Thymus (tissue), 11 donors: ENCODE measurements at regions not wholly inside any gene's neighbourhood (a gene's known extent, or its start where the extent isn't known, plus 50 kb on each side); places are given as distances from the start of the nearest gene placed in this dataset.
"Not testable (repeated sequence)": the region's sequence is repeated elsewhere in the genome, so short reads cannot be mapped to it uniquely, and the experiment has no call there.

Source experiments
- DNase-seq, 9 donors: peaks; one replicate each; pipeline ENCODE4 v3.0.0-alpha.2; 2013; ENCODE audit warnings: low spot score in 9 of 9, low read depth in 6 of 9, missing footprints in 1 of 9
- H3K27ac ChIP-seq, 2 donors: one replicate each; pipeline ENCODE4 v1.5.1; 2013; ENCODE audit warnings: control low read depth in 1 of 2, low read depth in 1 of 2, low read length in 1 of 2, mild to moderate bottlenecking in 1 of 2, moderate library complexity in 1 of 2
- H3K27me3 ChIP-seq, 2 donors: one replicate each; pipeline ENCODE4 v1.5.1; 2013; ENCODE audit warnings: low read length in 1 of 2; ENCODE audit not compliant: control insufficient read depth in 2 of 2, insufficient read depth in 1 of 2
- H3K36me3 ChIP-seq, 2 donors: one replicate each; pipeline ENCODE4 v1.5.1; 2013; ENCODE audit warnings: low read length in 1 of 2, mild to moderate bottlenecking in 1 of 2, moderate library complexity in 1 of 2; ENCODE audit not compliant: control insufficient read depth in 2 of 2, insufficient read depth in 2 of 2
- H3K4me1 ChIP-seq, 2 donors: one replicate each; pipeline ENCODE4 v1.5.1; 2013; ENCODE audit warnings: low read length in 2 of 2; ENCODE audit not compliant: control insufficient read depth in 2 of 2, insufficient read depth in 2 of 2
- H3K4me3 ChIP-seq, 2 donors: one replicate each; pipeline ENCODE4 v1.5.1; 2013; ENCODE audit warnings: low read length in 2 of 2, control low read depth in 1 of 2, mild to moderate bottlenecking in 1 of 2
- H3K9me3 ChIP-seq, 2 donors: one replicate each; pipeline ENCODE4 v1.5.1; 2013; ENCODE audit warnings: low read length in 1 of 2, mild to moderate bottlenecking in 1 of 2; ENCODE audit not compliant: control insufficient read depth in 2 of 2, insufficient read depth in 1 of 2
- WGBS: extraction: QIAGEN DNeasy Blood & Tissue Kit; methylation state at CpG from one replicate; pipeline ENCODE4 v1.1.7; 2013; 5-methylcytosine and 5-hydroxymethylcytosine counted together
- donor health status: healthy.

DNA sequence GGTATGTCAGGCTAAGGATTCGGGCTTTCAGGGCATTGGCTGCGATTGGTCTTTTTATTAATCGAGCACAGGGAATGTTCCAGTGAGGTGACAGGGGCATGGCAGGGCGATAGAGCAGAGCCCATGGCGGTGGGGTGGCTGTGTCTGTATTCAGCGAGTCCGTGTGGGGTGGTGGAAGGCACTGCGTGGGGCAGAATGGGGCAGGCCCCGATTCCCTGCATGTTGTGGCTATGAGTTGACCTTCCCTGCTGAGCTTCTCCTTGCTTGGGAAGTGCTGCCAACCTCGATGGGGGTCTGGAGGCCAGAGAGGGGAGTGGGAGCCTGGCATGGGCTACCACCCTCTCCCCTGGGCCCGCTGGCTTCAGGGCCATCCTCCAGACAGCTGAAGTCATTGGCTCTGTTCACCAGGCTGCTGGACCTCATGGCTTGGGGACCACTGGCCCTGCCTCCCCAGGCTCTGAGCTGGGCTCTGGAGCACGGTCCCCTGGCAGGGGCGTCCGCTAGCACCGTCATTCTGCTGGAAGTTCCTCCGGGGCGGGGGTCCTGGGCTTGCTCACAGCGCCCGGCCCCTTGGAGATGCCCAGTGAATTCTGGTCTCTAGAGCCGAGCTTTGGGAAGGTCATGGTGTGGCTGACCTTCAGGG lies 92.1 kb downstream of the NPIPB11 start:
- no peak overlapping the region for H3K27ac ChIP-seq

DNA sequence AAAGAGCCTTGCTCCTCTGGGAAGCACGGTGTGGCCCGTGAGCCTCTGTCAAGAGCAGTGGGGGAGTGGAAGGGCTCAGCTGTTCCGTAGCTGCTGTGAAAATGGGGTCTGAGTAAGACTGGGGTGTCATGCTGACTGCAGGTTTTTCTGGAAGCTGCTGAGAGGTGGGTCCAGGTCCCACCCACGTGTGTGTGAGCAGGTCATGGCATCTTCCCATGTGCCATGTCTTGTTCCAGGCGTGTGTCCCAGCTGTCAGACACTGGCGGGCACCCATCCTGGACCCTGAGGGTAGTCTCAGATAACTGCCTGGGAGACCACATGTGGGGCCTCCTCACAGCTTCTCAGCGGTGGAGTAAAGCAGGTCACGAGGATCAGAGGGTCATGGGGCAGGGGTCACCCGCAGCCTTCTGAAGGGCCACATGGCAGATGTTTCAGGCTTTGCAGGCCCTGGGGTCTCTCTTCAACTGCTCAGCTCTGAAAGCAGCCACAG lies 92.9 kb downstream of the NPIPB11 start:
- Histone ChIP-seq H3K4me3 (no peak overlapping the region), H3K9me3 (no peaks in the 10 kb centered on the region), H3K36me3 (no peaks in the 10 kb centered on the region), H3K27me3 (no peaks in the 10 kb centered on the region), H3K27ac (no peak overlapping the region), H3K4me1 (peaks cover 4 to 32% of the 10 kb centered on the region in 2 donors)
- no peak for DNase-seq
- 97% methylated on average over 9 of the region's 9 CpGs for WGBS

More for the DNA sequence above, 92.1 kb downstream of the NPIPB11 start:
- no peak for DNase-seq
- WGBS = 98% methylated on average over 20 of the region's 20 CpGs
- Histone ChIP-seq H3K4me1 (peaks cover 4 to 35% of the 10 kb centered on the region in 2 donors), H3K36me3 (no peaks in the 10 kb centered on the region), H3K27me3 (no peaks in the 10 kb centered on the region), H3K4me3 (no peak overlapping the region), H3K9me3 (no peaks in the 10 kb centered on the region)

DNA sequence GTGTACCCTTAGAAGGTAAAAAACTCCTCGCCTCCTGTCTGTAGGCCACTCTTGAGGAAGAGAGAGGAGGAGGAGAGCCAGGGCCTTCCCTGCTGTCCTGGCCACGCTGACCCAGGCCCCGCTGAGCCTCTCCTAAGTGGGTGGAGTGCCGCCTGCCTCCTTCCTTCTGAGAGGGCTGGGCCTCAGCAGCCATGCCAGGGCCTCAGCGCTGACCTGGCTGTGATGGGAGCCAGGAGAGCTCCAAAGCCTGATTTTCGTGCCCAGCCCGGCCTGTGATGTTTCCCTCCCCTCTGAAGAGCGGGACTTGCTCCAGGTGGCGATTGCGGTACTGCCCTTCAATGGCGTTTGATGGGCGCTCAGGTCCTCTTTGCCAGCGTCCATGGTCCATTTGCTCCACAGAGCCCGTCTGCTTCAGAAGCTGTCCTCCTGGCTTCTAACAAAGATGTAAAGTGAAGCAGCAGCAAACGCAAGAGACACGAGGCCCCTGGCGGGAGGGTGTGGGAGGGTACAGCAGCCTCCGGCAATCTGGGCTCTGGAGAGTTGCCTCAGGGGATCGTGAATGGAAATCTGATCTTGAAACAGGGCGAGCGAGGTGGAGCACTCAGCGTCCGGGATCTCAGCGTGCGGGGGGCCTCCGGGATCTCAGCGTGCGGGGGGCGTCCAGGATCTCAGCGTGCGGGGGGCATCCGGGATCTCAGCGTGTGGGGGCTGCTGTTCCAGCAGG lies 93.5 kb downstream of the NPIPB11 start:
- Histone ChIP-seq H3K4me3 (no peak overlapping the region), H3K36me3 (no peaks in the 10 kb centered on the region), H3K9me3 (no peaks in the 10 kb centered on the region), H3K27me3 (no peaks in the 10 kb centered on the region), H3K27ac (no peak overlapping the region), H3K4me1 (peaks cover 4 to 27% of the 10 kb centered on the region in 2 donors)
- DNase-seq = no peak
- 97% methylated on average over 33 of the region's 33 CpGs for WGBS

DNA sequence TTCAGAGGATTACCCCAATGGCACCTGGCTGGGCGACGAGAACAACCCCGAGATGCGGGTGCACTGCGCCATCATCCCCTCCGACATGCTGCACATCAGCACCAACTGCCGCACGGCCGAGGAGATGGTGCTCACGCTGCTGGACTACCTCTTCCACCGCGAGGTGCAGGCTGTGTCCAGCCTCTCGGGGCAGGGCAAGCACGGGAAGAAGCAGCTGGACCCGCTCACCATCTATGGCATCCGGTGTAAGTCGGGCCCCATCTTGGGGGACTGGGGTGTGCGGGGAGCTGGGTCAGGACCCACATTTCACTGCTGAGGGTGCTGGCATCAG lies 94.2 kb downstream of the NPIPB11 start:
- H3K27me3 ChIP-seq, H3K4me3 ChIP-seq, H3K9me3 ChIP-seq, DNase-seq, H3K36me3 ChIP-seq, H3K27ac ChIP-seq: not testable (repeated sequence)
- H3K4me1 ChIP-seq = peaks cover 4 to 22% of the 10 kb centered on the region in 2 donors
- WGBS = 98% methylated on average over 18 of the region's 18 CpGs

DNA sequence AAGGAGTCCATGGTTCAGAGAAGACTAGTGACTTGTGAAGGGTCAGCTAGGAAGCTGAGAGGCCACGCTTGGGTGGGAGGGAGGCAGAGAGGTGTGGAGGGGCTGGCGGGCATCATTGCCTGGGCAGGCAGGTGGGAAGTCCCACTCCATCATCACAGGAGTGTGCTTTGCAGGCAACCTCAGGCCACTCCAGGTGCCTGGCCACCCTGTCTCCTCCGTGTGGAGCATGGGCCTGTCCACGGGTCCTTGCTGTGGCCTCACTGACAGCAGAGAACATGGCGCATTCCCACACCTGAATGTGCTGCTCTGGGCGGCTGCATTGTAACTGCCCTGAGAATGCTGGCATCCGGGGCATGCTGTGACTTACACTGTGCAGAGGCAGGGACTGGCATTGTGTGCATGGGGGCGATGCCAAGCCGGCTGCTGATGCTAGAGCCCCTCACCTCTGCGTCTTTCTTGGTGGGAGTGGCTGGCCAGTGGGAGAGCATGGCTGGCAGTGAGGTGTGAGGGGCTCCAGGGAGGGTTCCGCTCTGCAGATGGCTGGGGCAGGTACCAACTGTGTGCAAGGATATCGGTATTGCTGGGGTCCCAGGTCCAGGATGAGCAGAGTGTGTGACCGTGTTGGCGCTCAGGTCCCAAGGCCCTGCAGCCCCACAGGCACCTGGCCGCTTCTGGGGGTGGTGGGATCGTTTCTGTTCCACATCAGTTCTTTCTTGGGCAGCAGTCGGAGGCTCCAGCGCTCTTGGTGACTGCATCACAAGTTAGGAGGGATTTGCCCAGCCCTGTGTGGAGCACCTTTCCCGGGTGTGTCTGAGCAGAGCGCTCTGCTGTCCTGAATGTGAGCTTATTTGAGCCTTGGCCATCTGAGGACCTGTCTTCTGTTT lies 94.8 kb downstream of the NPIPB11 start:
- WGBS = 97% methylated on average over 20 of the region's 20 CpGs
- Histone ChIP-seq H3K9me3 (no peaks in the 10 kb centered on the region), H3K4me1 (peaks cover 4 to 15% of the 10 kb centered on the region in 2 donors), H3K27me3 (no peaks in the 10 kb centered on the region), H3K36me3 (no peaks in the 10 kb centered on the region), H3K4me3 (no peak overlapping the region), H3K27ac (no peak overlapping the region)
- no peak for DNase-seq

DNA sequence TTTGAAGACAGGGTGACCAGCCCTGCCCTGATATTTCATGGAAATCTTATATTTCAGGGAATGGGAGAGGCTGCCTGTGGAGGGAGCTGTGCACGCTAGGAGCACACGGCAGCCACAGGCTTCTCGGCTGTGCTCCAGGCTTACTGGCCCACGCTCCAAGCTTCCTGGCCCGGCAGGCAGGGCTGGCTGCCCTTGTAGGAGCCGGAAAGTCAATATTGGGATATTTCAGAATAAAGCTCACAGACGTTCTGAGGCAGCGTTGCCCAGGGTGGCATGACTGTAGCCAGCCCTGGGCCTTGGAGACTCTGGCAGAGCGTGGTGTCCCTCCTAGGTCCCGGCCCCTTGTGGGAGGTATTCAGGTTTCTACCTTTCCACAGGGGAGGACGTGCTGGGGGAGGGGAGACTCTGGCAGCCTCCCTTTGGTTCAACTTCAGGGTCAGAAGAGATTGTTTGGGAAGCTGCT lies 95.6 kb downstream of the NPIPB11 start:
- no peak overlapping the region for H3K27ac ChIP-seq
- no peak for DNase-seq

DNA sequence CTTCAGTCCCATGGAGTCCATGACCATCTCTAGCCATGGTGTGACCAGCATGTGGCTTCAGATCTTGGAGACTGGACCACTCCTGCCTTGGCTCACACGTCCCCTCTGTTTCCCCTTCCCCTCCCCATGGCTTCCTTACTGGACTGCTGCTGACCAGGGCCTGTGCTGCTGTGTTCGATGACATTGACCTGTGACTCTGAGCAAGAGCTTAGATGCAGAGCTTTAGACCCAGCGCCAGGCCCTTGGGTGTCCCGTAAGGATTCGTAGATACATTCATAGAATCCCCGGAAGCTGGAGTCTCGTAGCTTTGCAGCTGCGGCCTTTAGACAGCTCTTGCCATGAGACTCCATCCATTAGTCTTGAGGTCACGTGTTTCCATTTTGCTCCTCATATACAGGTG lies 96.3 kb downstream of the NPIPB11 start:
- H3K4me1 ChIP-seq, H3K36me3 ChIP-seq, DNase-seq, H3K9me3 ChIP-seq, H3K27ac ChIP-seq, H3K27me3 ChIP-seq, H3K4me3 ChIP-seq: not testable (repeated sequence)
- 96% methylated on average over 9 of the region's 9 CpGs for WGBS

More for the DNA sequence above, 95.6 kb downstream of the NPIPB11 start:
- Histone ChIP-seq H3K4me1 (peaks cover 2 to 7% of the 10 kb centered on the region in 2 donors), H3K36me3 (no peaks in the 10 kb centered on the region), H3K27me3 (no peaks in the 10 kb centered on the region), H3K4me3 (no peak overlapping the region), H3K9me3 (no peaks in the 10 kb centered on the region)
- WGBS = 94% methylated on average over 11 of the region's 11 CpGs

DNA sequence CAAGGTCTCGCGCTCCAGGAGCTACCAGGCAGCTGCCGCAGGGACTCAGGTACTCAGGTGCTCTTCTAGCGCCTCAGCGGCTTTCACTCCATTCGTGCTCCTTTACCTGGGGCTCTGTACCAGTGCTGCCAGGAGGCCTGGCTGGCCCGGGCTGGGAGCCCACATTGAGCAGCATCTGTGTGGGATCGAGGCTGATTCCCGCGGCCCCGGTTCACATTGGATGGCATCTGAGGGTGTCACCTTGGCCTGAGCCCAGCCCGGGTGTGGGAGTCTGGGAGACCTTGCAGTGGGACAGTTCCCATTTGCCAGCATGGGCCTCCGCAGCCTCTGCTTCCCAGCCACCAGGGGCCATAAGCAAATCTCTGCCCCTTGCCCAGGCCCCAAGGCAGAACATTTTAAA lies 96.9 kb downstream of the NPIPB11 start:
- not testable (repeated sequence) for H3K4me1 ChIP-seq, H3K27me3 ChIP-seq, H3K36me3 ChIP-seq, H3K9me3 ChIP-seq, H3K4me3 ChIP-seq, DNase-seq, H3K27ac ChIP-seq
- WGBS = 97% methylated on average over 13 of the region's 13 CpGs
